ENCODE measurements at regions not wholly inside any gene's neighbourhood (a gene's known extent, or its start where the extent isn't known, plus 50 kb on each side); places are given as distances from the start of the nearest gene placed in this dataset.

GRCh38 chr3:82208002-82208710 is 446.7 kb upstream of the GBE1 start:
- no peak for TF ChIP-seq CTCF (conservative IDR thresholded peaks at IDR 0.05)
- H3K27ac ChIP-seq = no peak overlapping the region

- no peak overlapping the region for H3K27ac ChIP-seq
- TF ChIP-seq CTCF (conservative IDR thresholded peaks at IDR 0.05) = no peak
These were observed 440.8 kb upstream of the GBE1 start for GRCh38 chr3:82202269-82202668.

- no peak overlapping the region for H3K27ac ChIP-seq
- TF ChIP-seq CTCF (conservative IDR thresholded peaks at IDR 0.05) = no peak
These were observed 439.9 kb upstream of the GBE1 start for GRCh38 chr3:82201316-82201715.

- H3K27ac ChIP-seq = no peak overlapping the region
- no peak for TF ChIP-seq CTCF (conservative IDR thresholded peaks at IDR 0.05)
These were observed 436.6 kb upstream of the GBE1 start for GRCh38 chr3:82198009-82198408.

- no peak for TF ChIP-seq CTCF (conservative IDR thresholded peaks at IDR 0.05)
- H3K27ac ChIP-seq = no peak overlapping the region
These were observed 435.2 kb upstream of the GBE1 start for GRCh38 chr3:82196645-82197044.

GRCh38 chr3:82194870-82195269 is 433.4 kb upstream of the GBE1 start:
- TF ChIP-seq CTCF (conservative IDR thresholded peaks at IDR 0.05) = no peak
- H3K27ac ChIP-seq = no peak overlapping the region

- TF ChIP-seq CTCF (conservative IDR thresholded peaks at IDR 0.05) = no peak
These were observed 424.6 kb upstream of the GBE1 start for GRCh38 chr3:82186017-82186416.

More at GRCh38 chr3:82186017-82186416, 424.6 kb upstream of the GBE1 start:
- no peak overlapping the region for H3K27ac ChIP-seq
